ENCODE measurements at regions not wholly inside any gene's neighbourhood (a gene's known extent, or its start where the extent isn't known, plus 50 kb on each side); places are given as distances from the start of the nearest gene placed in this dataset.

DNA sequence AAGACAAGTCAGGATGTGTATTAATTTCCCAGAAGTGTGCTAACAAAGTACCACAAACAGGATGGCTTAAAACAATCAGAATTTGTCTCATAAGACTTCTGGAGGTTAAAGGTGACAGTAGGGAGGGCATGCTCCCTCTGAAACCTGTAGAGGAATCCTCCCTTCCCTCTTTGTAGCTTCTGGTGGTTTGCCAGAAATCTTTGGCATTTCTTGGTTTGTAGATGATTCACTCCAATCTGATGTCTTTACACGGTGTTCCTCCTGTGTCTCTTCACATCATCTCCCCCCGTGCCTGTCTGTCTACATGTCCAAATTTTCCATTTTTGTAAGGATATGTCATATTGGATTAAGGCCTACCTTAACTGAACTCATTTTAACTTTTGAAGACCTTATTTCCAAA, 471.5 kb downstream of the ZNF608 start:
- DNase-seq (ENCODE audit: low spot score), result no peak

DNA sequence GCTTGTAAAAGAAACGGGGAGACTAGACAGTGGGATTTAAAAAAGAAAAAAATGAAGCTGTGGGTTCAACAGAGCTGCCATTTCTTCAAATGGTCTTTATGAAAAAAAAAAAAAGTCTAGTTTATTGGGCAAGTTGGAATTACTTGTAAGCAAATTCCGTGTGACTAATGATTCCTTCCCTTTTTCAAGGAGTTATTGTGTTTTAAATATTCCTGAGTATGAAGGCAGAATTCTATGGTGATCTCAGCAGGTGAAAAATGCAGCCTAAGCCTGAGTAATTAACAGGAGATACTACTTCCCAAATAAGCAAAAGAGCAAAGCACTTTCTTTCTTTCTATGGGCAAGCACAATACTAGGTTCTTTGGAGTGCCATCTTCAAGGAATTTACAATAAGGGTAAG, 481.9 kb downstream of the ZNF608 start:
- no peak for DNase-seq (ENCODE audit: low spot score)

DNA sequence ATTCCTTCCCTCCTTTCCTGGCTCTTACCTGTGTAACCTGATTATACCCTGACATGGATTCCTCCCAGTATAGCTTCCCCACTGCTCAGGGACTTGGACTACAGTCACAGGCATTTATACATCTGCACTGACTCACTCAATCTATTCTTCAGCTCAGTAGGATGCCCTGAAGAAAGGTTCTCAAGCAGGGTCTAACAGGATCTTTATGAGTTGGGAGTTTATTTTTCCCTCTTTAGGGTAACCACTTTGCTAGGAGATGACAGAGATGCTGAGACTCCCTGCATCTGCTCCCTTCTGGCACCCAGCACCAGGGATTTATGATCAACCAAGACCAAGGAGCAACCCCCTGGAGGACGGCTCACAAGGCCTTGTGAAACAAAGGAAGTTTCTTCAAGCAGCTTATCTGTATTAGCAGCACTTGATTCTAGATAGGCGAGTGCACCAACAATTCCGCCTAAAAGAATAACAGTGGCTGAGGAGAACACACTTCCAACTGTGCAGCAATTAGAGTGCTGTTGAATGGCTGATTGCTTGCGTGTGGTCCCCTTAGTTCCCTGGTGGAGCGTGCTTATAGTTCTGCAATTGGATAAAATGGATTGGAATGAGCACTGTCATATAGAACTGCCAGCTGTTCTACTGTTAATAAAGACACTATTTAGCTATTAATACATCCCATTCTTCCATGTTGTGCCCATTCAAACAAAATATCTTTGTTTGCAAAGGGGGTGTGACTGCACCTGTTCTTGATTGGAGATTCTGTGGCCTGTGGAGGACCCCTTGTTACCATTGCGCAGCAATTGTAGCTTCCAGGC, 482.6 kb downstream of the ZNF608 start:
- DNase-seq (ENCODE audit: low spot score), result no peak

DNA sequence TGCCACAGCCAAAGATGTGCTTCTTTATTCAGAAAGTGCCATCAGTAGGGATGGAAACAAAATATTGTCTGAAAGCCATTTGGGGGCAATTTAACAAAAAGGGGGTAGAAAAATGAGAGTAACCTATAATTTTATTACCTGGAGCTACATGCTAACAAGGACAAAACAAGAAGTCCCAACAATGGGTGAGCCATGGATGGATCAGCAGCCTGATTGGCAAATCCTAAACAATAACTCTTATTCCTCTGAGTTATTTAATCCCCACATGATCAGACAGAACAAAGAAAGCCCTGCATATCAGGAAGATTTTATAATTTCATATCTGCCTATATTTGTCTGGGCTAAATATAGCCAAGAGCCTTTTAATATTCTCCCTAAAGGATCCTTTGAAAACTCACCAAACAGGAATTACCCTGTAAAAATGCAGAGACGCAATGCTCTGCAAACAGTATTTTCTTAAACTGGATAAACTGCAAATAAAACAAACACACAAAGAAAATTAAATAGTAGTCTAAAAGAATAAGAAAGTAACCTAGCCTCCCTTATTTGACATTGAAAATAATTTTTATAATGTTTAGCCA, 483.4 kb downstream of the ZNF608 start:
- DNase-seq (ENCODE audit: low spot score), result no peak

DNA sequence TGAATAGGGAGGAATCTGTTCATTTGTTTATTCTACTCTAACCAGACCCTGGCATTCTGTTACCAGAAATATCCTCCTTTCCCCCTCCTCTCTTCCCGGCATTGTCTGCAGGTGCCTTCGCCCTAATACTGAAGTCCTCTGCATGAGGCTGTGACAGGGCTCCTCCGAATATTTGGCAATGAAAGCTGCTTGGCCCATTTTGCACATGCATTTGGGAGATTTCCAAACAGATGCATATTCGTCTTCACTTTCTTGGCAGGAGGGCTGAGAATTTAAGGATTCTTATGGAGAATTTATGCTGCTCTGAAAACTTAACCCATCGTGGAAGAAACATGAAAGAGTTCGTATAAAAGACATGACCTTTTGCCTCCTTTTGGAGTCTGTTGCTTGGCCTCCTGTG, 484.0 kb downstream of the ZNF608 start:
- no peak for DNase-seq (ENCODE audit: low spot score)

DNA sequence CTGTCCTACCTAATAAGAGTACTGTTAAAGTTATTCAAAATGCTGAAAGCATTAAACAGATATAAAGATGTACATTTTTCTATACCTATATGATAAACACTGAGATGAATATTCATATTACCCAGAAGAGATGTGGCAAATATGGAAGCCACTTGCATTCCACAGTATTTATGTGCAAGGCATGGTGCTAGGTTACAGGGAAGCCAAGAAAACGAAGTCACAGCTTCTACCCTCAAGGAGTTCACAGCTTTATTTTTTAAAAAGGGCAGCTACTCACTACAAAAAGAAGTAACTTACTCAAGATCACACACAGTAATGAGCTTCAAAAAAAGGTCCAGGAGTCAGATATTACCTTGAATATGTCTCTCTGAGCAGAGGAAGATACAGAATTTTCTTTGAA, 484.6 kb downstream of the ZNF608 start:
- DNase-seq (ENCODE audit: low spot score), result no peak

DNA sequence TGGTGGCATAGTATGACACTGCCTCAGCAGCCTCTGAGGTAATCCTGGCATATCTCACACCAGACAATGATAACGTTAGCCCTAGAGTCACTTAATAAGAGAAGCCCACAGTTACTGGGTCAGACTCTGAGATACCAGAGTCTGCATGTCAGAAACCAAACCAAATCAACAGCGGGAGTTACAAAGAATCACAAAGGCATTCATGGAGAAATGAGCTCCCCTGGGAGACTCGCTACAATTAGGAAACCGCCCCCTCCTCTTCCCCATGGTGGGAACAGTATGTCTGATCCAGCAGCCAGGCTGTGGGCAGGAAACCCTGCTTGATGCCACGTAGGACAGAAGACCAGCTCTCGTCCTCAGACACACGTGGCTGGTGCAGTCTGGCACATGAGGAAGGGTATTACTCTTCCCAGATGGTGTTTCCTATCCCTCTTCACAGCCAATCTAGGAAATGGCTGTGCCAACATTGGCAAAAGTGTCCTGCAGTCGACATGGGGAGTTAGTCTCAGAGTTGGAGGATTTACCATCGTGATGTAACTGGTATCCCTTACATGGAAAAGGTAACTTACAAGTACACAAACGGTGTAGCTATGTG, 485.4 kb downstream of the ZNF608 start:
- DNase-seq (ENCODE audit: low spot score), result no peak

DNA sequence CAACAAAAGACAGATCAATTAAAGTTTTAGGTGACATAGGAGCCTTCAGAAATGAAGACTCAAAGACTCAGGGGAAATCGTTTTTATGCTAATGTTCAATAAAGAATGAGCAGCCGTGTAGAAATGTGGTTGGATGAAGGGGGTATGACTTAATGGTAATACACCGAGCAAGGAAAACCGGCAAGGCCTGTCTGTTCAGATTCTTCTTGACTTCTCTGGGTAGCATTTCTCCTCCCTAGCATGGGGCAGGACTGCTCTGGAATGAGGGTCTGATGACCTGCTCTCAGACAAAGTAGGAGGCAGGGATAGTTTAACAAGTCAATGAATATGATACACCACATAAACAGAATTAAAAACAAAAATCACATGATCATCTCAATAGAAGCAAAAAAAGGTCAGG, 487.4 kb downstream of the ZNF608 start:
- no peak for DNase-seq (ENCODE audit: low spot score)

DNA sequence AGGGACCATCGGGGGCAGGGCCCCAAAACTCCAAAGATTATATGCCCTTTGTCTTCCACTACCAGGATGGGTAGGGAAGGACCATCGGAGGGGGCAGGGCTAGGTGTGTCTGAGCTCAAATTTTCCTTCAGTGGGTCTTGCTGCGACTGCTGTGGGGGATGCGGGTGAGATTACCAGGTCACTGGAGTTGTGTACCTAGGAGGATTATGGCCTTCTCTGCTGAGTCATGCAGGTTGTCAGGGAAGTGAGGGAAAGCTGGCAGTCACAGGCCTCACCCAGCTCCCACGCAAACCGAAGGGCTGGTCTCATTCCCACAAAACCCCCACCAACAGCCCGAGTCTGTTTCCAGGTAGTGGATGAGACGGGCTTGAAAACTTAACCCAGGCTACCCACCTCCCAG, 489.4 kb downstream of the ZNF608 start:
- no peak for DNase-seq (ENCODE audit: low spot score)

DNA sequence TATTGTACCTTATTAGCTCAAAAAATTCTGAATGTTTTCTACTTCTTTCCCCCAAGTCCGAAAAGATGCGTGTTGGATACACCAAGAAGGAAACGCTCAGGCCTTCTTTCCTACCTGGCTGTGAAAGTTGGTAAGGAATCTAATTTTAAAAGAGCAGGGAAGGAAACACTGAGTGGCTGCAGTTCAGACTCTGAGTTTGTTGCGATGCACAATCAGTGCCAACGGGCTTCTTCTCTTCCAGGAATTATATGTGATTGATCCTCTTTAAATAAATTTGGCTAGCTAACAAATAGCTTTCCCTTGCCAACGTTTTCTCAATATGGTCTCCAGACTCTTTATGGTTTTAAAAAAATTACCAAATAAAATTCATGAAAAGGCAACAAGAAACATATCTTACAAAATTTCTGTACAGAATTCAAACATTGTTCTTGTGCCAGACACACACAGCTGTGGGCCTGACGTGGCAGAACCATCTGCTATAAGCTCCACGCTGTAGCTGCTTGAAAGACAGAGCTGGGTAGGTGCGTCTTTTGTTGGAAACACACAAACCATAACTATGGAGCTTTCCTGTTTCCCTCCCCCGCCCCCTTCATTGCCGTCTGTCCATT, 493.1 kb downstream of the ZNF608 start:
- no peak for DNase-seq (ENCODE audit: low spot score)

DNA sequence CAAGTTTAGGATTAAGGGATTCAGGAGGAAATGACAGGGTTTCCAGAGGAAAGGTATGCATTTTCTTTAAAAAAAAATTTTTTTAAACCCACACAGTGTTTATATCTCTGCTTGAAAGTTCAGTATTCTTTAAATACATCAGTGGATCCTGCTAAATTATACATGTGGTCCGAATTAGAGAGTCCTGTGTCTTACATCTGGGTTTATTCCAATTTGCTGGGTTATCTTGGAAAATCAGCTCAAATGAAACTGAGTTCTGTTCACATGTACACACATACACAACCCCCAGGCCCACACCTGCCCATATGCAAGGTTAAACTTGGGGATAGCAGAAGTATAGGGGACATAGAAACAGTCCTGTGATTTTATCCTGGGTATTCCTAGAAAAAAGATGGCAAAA, 493.7 kb downstream of the ZNF608 start:
- DNase-seq (ENCODE audit: low spot score), result no peak

DNA sequence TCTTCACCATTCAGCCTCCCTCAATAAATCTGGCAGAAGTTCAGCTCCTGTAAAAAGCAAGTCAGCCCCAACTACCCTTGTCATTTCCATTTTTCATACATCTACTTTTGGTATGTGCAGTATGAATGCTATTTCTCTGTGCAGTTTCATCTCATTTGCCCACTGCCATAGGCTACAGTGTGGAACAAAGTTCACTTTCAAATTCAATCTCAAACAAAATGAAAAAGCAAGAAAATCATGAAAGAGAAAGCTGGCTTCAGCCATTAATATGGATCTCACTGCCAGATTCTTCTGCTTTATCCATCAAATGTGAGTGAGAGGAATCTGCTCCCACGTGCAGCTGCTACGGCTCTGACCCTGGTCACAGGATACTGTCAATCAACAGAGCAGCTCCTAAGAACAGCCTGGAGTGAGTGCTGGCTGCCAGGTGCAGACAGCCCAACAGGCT, 494.2 kb downstream of the ZNF608 start:
- no peak for DNase-seq (ENCODE audit: low spot score)

DNA sequence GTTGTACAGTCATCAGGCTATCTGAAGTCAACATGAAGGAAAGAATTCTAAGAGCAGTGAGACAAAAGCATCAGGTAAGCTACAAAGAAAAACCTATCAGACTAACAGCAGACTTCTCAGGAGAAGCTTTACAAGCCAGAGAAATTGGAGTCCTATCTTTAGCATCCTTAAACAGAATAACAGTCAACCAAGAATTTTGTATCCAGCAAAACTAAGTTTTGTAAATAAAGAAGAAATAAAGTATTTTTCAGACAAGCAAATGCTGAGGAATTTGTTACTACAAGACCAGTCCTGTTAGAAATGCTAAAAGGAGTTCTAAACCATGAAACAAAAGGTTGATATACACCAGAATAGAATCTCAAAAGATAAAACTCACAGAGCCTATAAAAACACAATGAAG, 501.2 kb downstream of the ZNF608 start:
- no peak for DNase-seq (ENCODE audit: low spot score)

DNA sequence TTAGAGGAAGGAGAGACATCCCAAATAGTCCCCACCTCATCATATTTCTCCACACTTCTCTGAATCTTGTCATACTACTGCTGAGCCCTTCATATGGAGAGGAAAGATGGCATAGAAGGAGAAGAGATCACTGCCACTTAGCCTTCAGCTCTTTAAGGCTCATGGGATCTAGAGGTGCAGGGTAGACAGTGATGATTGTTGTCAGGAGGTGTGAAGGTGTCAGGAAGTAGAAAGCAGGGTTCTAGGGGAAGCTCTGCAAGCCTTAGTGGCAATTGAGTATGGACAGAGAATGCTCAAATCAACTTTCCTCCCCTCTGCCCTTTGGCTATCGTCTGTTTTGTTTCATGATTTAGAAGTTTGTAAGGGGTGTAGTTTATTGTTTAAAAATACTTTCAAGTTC, 505.7 kb downstream of the ZNF608 start:
- DNase-seq (ENCODE audit: low spot score), result no peak

DNA sequence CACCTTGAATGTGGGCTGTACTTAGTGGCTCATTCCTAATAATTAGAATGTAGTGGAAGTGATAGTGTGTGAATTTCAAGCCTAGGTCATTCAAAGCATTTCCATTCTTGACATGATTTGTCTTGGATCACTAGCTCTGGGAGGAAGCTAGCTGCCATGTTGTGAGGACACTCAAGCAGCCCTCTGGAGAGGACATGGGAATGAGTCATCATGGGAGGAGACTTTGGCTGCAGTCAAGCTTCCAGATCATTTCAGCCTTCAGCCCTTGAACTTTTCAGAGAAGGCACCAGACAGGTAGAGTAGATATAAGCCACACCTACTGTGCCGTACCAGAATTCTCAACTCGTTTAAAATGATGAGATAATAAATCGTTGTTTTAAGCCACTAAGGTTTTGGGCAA, 506.9 kb downstream of the ZNF608 start:
- no peak for DNase-seq (ENCODE audit: low spot score)

DNA sequence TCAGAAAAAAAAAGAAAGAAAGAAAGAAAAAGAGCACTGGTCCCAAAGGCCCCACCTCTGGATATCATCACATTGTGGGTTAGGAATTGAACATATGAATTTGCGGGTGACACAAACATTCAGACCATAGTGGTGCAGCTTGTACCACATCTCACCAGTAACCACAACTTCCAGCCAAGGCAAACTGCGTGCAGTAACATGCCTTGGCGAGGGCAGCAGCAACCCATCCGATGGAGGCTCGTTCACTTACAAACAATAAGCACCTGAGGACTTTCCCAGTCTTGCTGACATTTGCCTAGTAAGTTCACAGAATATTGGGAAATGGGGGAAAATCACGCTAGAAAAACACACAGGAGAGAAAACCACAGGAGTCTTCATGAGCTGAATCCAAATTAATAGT, 508.1 kb downstream of the ZNF608 start:
- no peak for DNase-seq (ENCODE audit: low spot score)

DNA sequence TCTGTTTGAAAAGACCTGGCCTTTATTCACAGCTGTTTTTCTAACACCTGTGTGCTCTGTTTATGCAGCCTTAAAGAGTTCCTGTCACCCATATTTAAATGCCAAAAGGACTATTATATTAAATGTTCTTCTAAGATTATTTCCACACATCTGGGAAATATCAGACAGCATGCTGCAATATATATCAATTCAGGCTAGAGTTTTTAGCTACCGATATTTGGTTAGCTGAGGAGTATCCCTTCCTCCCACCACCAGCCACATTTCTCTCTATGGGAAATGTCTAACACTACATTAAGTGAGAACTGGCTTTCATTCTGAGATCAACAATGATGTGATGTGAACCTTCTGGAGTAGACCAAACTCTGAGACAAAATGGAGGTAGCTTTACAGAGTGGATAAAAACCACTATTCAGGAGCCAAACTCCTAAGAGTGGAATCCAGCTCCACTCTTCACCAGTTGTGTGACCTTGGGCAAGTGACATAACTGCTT, 509.2 kb downstream of the ZNF608 start:
- DNase-seq (ENCODE audit: low spot score), result no peak

DNA sequence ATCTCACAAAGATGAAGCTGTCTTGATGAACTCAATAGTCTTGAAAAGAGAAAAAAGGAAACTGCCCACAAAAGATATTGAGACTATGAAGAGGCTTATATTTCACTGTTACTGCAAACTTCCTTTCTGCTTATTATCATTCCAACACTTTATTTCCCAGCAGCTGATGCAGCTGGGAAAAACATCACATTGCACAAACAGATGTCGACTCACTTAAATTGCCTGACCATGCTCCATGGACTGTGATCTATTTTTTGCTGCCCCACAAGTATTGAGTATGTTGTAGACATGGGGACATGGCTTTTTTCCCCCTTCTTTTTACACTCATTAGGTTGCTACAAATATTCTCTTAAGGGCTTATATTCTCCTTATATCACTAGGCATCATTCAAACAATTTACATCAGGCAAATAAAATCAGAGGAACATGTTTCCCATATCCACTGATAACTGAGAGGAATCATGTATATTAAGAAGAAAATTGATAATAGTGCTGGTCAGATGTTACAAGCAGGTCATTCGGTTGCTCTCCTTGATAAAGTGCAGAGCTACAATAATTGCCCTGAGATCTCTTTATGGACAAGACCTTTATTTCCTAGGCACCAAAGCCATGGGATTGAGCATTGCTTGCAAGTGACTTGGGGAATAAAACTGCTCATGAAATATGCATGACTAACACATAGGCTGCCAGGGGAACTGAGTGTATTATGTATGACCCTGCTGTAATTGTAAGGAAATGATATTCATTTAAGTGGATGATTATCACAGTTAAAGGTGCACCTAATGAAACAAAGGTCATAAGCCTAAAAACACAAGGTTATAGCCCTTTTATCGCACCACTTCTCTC, 509.9 kb downstream of the ZNF608 start:
- DNase-seq (ENCODE audit: low spot score), result no peak

DNA sequence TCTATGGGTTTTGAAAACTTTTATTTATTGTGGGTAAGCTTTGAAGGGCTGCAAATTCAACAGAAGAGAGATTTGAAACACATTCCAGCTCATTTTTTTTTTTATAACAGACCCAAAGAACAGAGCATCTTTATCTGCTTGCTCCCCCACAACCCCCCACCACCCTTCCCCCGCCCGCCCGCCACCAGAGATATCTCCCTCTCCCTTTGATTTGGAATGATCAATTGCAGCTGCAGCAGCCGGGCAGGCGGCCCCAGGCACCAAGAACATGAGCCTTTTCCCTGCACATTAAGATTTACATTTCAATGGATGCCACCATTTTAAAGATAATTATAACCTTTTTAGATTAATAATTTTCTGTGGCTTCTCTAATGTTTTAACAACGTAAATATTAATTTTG, 510.9 kb downstream of the ZNF608 start:
- no peak for DNase-seq (ENCODE audit: low spot score)

DNA sequence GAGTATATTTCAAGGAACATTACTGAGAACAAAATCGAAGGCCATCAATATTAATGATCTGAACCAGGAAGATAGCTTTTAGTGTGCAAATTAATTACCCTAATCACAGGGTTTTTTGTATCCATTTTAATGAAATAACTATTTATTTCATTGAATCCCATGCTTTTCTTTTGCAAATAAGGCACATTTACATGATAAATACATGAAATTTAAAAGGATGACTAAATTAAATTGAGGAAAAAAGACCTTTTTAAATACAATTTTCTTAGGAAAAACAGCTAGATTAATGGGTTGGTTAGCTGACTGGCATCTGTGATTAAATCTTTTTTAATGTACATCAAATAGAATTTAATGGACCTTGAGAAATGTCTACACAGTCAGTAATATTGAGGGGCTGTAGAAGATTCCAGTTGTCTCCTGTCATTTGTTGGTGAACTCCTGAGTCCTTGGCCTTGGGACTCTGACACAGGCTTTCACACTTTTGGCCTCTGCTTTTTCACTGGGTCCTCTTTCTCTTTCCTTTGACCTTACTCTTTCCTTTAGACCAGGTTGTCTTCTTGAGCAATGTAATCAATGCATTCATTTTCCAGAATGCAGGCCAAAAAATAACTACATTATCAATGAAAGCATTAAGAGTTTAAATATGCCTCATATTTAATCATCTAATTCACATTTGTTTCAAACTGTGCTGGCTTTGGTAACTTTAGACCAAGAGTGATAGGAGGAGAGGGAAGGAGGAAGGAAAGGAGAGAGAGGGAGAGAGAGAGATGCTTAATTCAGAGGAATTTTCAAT, 511.5 kb downstream of the ZNF608 start:
- no peak for DNase-seq (ENCODE audit: low spot score)
